ENCODE measurements at regions not wholly inside any gene's neighbourhood (a gene's known extent, or its start where the extent isn't known, plus 50 kb on each side); places are given as distances from the start of the nearest gene placed in this dataset.

GRCh38 chr9:88920645-88921044 is 70.6 kb upstream of the S1PR3 start:
- TF ChIP-seq POLR2A (IDR thresholded peaks at IDR 0.05; ENCODE audit: low read depth), result no peak
- no peak for TF ChIP-seq CTCF (IDR thresholded peaks at IDR 0.05)
- TF ChIP-seq POLR2AphosphoS5 (IDR thresholded peaks at IDR 0.05), result no peak
- TF ChIP-seq EP300 (IDR thresholded peaks at IDR 0.05), result no peak
